HTR-8/SVneo (cell line): ENCODE measurements at regions not wholly inside any gene's neighbourhood (a gene's known extent, or its start where the extent isn't known, plus 50 kb on each side); places are given as distances from the start of the nearest gene placed in this dataset.
"Not testable (repeated sequence)": the region's sequence is repeated elsewhere in the genome, so short reads cannot be mapped to it uniquely, and the experiment has no call there.

Source experiments
- DNase-seq: peaks from one replicate; pipeline ENCODE4 v3.0.0; 2011; ENCODE audit warnings: low spot score, mixed read lengths; ENCODE audit not compliant: insufficient read length
- FAIRE-seq: peaks from 2 replicates; lab custom pipeline; 2011; peaks lifted over from hg19 to GRCh38; lab: Jason Lieb, UNC

- DNase-seq, FAIRE-seq: not testable (repeated sequence)
Observed at GRCh38 chr2:187676050-187676449, 121.8 kb upstream of the TFPI start.

- DNase-seq (no peak), FAIRE-seq (no peak)
Observed at GRCh38 chr2:187679454-187679853, 125.2 kb upstream of the TFPI start.

- FAIRE-seq: no peak
Observed at GRCh38 chr2:187684174-187684573, 129.9 kb upstream of the TFPI start.

GRCh38 chr2:187686416-187687024 is 132.3 kb upstream of the TFPI start:
- DNase-seq: no peak
- no peak for FAIRE-seq

More at GRCh38 chr2:187684174-187684573, 129.9 kb upstream of the TFPI start:
- DNase-seq: no peak

- FAIRE-seq: no peak
- DNase-seq: no peak
Observed at GRCh38 chr2:187687585-187687984, 133.3 kb upstream of the TFPI start.

GRCh38 chr2:187689372-187689771 is 135.1 kb upstream of the TFPI start:
- DNase-seq: peak; percentile 2
- FAIRE-seq: no peak

GRCh38 chr2:187693923-187694322 is 139.7 kb upstream of the TFPI start:
- no peak for DNase-seq
- FAIRE-seq: no peak

GRCh38 chr2:187696644-187697043 is 142.4 kb upstream of the TFPI start:
- DNase-seq, FAIRE-seq: not testable (repeated sequence)

GRCh38 chr2:187698374-187699110 is 144.3 kb upstream of the TFPI start:
- FAIRE-seq (no peak), DNase-seq (no peak)

- DNase-seq: no peak
- FAIRE-seq: no peak
Observed at GRCh38 chr2:187702157-187702556, 147.9 kb upstream of the TFPI start.

GRCh38 chr2:187708272-187708671 is 154.0 kb upstream of the TFPI start:
- FAIRE-seq (no peak), DNase-seq (no peak)

GRCh38 chr2:187709065-187709464 is 154.8 kb upstream of the TFPI start:
- DNase-seq: no peak
- no peak for FAIRE-seq

- FAIRE-seq (no peak), DNase-seq (no peak)
Observed at GRCh38 chr2:187710791-187711521, 156.7 kb upstream of the TFPI start.

- FAIRE-seq (no peak), DNase-seq (no peak)
Observed at GRCh38 chr2:187715590-187715989, 161.4 kb upstream of the TFPI start.

GRCh38 chr2:187716301-187716700 is 162.1 kb upstream of the TFPI start:
- FAIRE-seq (no peak), DNase-seq (no peak)

- FAIRE-seq: no peak
- DNase-seq: no peak
Observed at GRCh38 chr2:187718092-187718491, 163.9 kb upstream of the TFPI start.

- no peak for DNase-seq
- FAIRE-seq: no peak
Observed at GRCh38 chr2:187719510-187719909, 165.3 kb upstream of the TFPI start.

GRCh38 chr2:187748958-187749357 is 194.7 kb upstream of the TFPI start:
- no peak for DNase-seq
- peak; percentile 86 for FAIRE-seq

- DNase-seq (no peak), FAIRE-seq (no peak)
Observed at GRCh38 chr2:187749804-187750431, 195.7 kb upstream of the TFPI start.

GRCh38 chr2:187768995-187769394 is 214.8 kb upstream of the TFPI start:
- no peak for FAIRE-seq
- no peak for DNase-seq

GRCh38 chr2:187769437-187769836 is 215.2 kb upstream of the TFPI start:
- FAIRE-seq: no peak
- DNase-seq: no peak
